Activated CD8-positive, alpha-beta memory T cell treated with anti-CD3 and anti-CD28 coated beads, Interleukin-2, amount 50 U/mL, for 48 hours (primary cell): ENCODE measurements at regions not wholly inside any gene's neighbourhood (a gene's known extent, or its start where the extent isn't known, plus 50 kb on each side); places are given as distances from the start of the nearest gene placed in this dataset.

Source experiments
- DNase-seq: peaks from one replicate; pipeline ENCODE4 v3.0.0-alpha.2; 2020

GRCh38 chr4:57446266-57446665 is 336.1 kb upstream of the IGFBP7 start:
- DNase-seq, result no peak

- DNase-seq, result no peak
Observed at GRCh38 chr4:57445686-57446085, 335.5 kb upstream of the IGFBP7 start.

GRCh38 chr4:57444671-57445070 is 334.5 kb upstream of the IGFBP7 start:
- DNase-seq, result no peak

- no peak for DNase-seq
Observed at GRCh38 chr4:57443787-57444186, 333.6 kb upstream of the IGFBP7 start.

- no peak for DNase-seq
Observed at GRCh38 chr4:57443308-57443707, 333.1 kb upstream of the IGFBP7 start.

GRCh38 chr4:57442831-57443291 is 332.7 kb upstream of the IGFBP7 start:
- DNase-seq, result no peak

GRCh38 chr4:57442241-57442640 is 332.1 kb upstream of the IGFBP7 start:
- no peak for DNase-seq

GRCh38 chr4:57437649-57438048 is 327.5 kb upstream of the IGFBP7 start:
- DNase-seq, result no peak

GRCh38 chr4:57435300-57435699 is 325.1 kb upstream of the IGFBP7 start:
- DNase-seq, result no peak

GRCh38 chr4:57430726-57431125 is 320.5 kb upstream of the IGFBP7 start:
- no peak for DNase-seq

GRCh38 chr4:57426779-57427395 is 316.7 kb upstream of the IGFBP7 start:
- DNase-seq, result peak; percentile 69

GRCh38 chr4:57425610-57426009 is 315.4 kb upstream of the IGFBP7 start:
- DNase-seq, result no peak

- no peak for DNase-seq
Observed at GRCh38 chr4:57424232-57424897, 314.2 kb upstream of the IGFBP7 start.

GRCh38 chr4:57418133-57418532 is 307.9 kb upstream of the IGFBP7 start:
- DNase-seq, result no peak

- no peak for DNase-seq
Observed at GRCh38 chr4:57412259-57413054, 302.3 kb upstream of the IGFBP7 start.

- no peak for DNase-seq
Observed at GRCh38 chr4:57410331-57411052, 300.3 kb upstream of the IGFBP7 start.

GRCh38 chr4:57405359-57405758 is 295.2 kb upstream of the IGFBP7 start:
- no peak for DNase-seq

- no peak for DNase-seq
Observed at GRCh38 chr4:57404483-57404882, 294.3 kb upstream of the IGFBP7 start.

- DNase-seq, result no peak
Observed at GRCh38 chr4:57403591-57403990, 293.4 kb upstream of the IGFBP7 start.

- DNase-seq, result no peak
Observed at GRCh38 chr4:57401586-57401985, 291.4 kb upstream of the IGFBP7 start.

GRCh38 chr4:57378766-57379165 is 268.6 kb upstream of the IGFBP7 start:
- no peak for DNase-seq

GRCh38 chr4:57374866-57375595 is 264.8 kb upstream of the IGFBP7 start:
- DNase-seq, result no peak

GRCh38 chr4:57373991-57374390 is 263.8 kb upstream of the IGFBP7 start:
- DNase-seq, result no peak
